ENCODE measurements at regions not wholly inside any gene's neighbourhood (a gene's known extent, or its start where the extent isn't known, plus 50 kb on each side); places are given as distances from the start of the nearest gene placed in this dataset.

- Histone ChIP-seq H3K4me1 (ENCODE audit: insufficient read depth, low read length) (no peaks in the 10 kb centered on the region), H3K27me3 (ENCODE audit: control insufficient read depth in 1 of 2, insufficient read depth in 2 of 2, low read length in 2 of 2) (no peaks in the 10 kb centered on the region), H3K9me3 (ENCODE audit: control insufficient read depth in 1 of 2, insufficient read depth in 1 of 2, low read length in 2 of 2) (peaks cover 0 to 17% of the 10 kb centered on the region in 2 experiments), H3K27ac (ENCODE audit: low read depth in 1 of 2, low read length in 2 of 2) (no peak overlapping the region), H3K4me3 (ENCODE audit: low read length) (no peak overlapping the region), H3K36me3 (ENCODE audit: insufficient read depth, low read length) (no peaks in the 10 kb centered on the region)
- DNase-seq, result no peak
- intact Hi-C loops (cut with DNase I, micrococcal nuclease), result no loop called here
- POLR2A ChIA-PET, result no interaction called here
- Mint-ChIP-seq H3K9me3 (peaks cover 11% of the 10 kb centered on the region), H3K27ac (no peak overlapping the region), H3K4me3 (no peak overlapping the region), H3K36me3 (ENCODE audit: low read depth) (no peaks in the 10 kb centered on the region), H3K4me1 (ENCODE audit: low read depth) (no peaks in the 10 kb centered on the region), H3K27me3 (no peaks in the 10 kb centered on the region)
- no peak for TF ChIP-seq CTCF (IDR thresholded peaks at IDR 0.05)
- CTCF ChIA-PET, result no interaction called here
- ATAC-seq (ENCODE audit: poor library complexity), result no peak
Measured at GRCh38 chr6:78565997-78566396, 301.4 kb upstream of the IRAK1BP1 start.

GRCh38 chr6:78570044-78570443 lies 297.3 kb upstream of the IRAK1BP1 start:
- Histone ChIP-seq H3K4me3 (ENCODE audit: low read length) (no peak overlapping the region), H3K36me3 (ENCODE audit: insufficient read depth, low read length) (no peaks in the 10 kb centered on the region), H3K27ac (ENCODE audit: low read depth in 1 of 2, low read length in 2 of 2) (no peak overlapping the region), H3K9me3 (ENCODE audit: control insufficient read depth in 1 of 2, insufficient read depth in 1 of 2, low read length in 2 of 2) (peaks cover 0 to 17% of the 10 kb centered on the region in 2 experiments), H3K4me1 (ENCODE audit: insufficient read depth, low read length) (no peaks in the 10 kb centered on the region), H3K27me3 (ENCODE audit: control insufficient read depth in 1 of 2, insufficient read depth in 2 of 2, low read length in 2 of 2) (no peaks in the 10 kb centered on the region)
- Mint-ChIP-seq H3K27me3 (no peaks in the 10 kb centered on the region), H3K36me3 (ENCODE audit: low read depth) (no peaks in the 10 kb centered on the region), H3K4me3 (no peak overlapping the region), H3K27ac (no peak overlapping the region), H3K9me3 (peaks cover 18% of the 10 kb centered on the region), H3K4me1 (ENCODE audit: low read depth) (no peaks in the 10 kb centered on the region)
- POLR2A ChIA-PET, result no interaction called here
- ATAC-seq (ENCODE audit: poor library complexity) (no peak), DNase-seq (no peak)
- no peak for TF ChIP-seq CTCF (IDR thresholded peaks at IDR 0.05)
- intact Hi-C loops (cut with DNase I, micrococcal nuclease), result no loop called here
- CTCF ChIA-PET, result no interaction called here

- H3K4me1 Mint-ChIP-seq (ENCODE audit: low read depth), result no peaks in the 10 kb centered on the region
- no peak overlapping the region for H3K4me3 Mint-ChIP-seq
- no peak for ATAC-seq (ENCODE audit: poor library complexity)
- no peak for DNase-seq
- POLR2A ChIA-PET, result no interaction called here
- Histone ChIP-seq H3K27ac (ENCODE audit: low read depth in 1 of 2, low read length in 2 of 2) (no peak overlapping the region), H3K4me3 (ENCODE audit: low read length) (no peak overlapping the region), H3K27me3 (ENCODE audit: control insufficient read depth in 1 of 2, insufficient read depth in 2 of 2, low read length in 2 of 2) (no peaks in the 10 kb centered on the region), H3K36me3 (ENCODE audit: insufficient read depth, low read length) (no peaks in the 10 kb centered on the region), H3K9me3 (ENCODE audit: control insufficient read depth in 1 of 2, insufficient read depth in 1 of 2, low read length in 2 of 2) (no peaks in the 10 kb centered on the region), H3K4me1 (ENCODE audit: insufficient read depth, low read length) (no peaks in the 10 kb centered on the region)
- no peak for TF ChIP-seq CTCF (IDR thresholded peaks at IDR 0.05)
- no peaks in the 10 kb centered on the region for H3K36me3 Mint-ChIP-seq (ENCODE audit: low read depth)
- H3K9me3 Mint-ChIP-seq, result peaks cover 8% of the 10 kb centered on the region
- CTCF ChIA-PET, result no interaction called here
- H3K27ac Mint-ChIP-seq, result no peak overlapping the region
- intact Hi-C loops (cut with DNase I, micrococcal nuclease), result no loop called here
- no peaks in the 10 kb centered on the region for H3K27me3 Mint-ChIP-seq
Measured at GRCh38 chr6:78577585-78577984, 289.8 kb upstream of the IRAK1BP1 start.

Measured in CD4-positive, alpha-beta T cell (primary cell).